Nephron progenitor cell (in vitro differentiated cells): ENCODE measurements at regions not wholly inside any gene's neighbourhood (a gene's known extent, or its start where the extent isn't known, plus 50 kb on each side); places are given as distances from the start of the nearest gene placed in this dataset.
"Not testable (repeated sequence)": the region's sequence is repeated elsewhere in the genome, so short reads cannot be mapped to it uniquely, and the experiment has no call there.

Source experiments
- DNase-seq: peaks from one replicate; pipeline ENCODE4 v3.0.0; 2021
- H3K27ac Mint-ChIP-seq: 2 replicates; pipeline ENCODE4 v1.8.0; 2021; ENCODE audit warnings: mild to moderate bottlenecking, moderate library complexity, mixed read lengths
- H3K27me3 Mint-ChIP-seq: 2 replicates; pipeline ENCODE4 v1.8.0; 2021; ENCODE audit warnings: mild to moderate bottlenecking, low read depth, mixed read lengths; ENCODE audit not compliant: poor library complexity
- H3K36me3 Mint-ChIP-seq: 2 replicates; pipeline ENCODE4 v1.8.0; 2021; ENCODE audit warnings: low read depth, mixed read lengths
- H3K4me1 Mint-ChIP-seq: 2 replicates; pipeline ENCODE4 v1.8.0; 2021; ENCODE audit warnings: mixed read lengths
- H3K4me3 Mint-ChIP-seq: 2 replicates; pipeline ENCODE4 v1.8.0; 2021; ENCODE audit warnings: mild to moderate bottlenecking, moderate library complexity, mixed read lengths
- H3K9me3 Mint-ChIP-seq: 2 replicates; pipeline ENCODE4 v1.8.0; 2021; ENCODE audit warnings: mild to moderate bottlenecking, moderate library complexity, mixed read lengths
- TF ChIP-seq, protein P1 (sequence below): fragments of 200-600 bp; sonication (generic); IDR thresholded peaks from 2 replicates; pipeline ENCODE4 v1.5.0; 2021; ENCODE audit warnings: antibody characterized with exemption

- no peaks in the 10 kb centered on the region for H3K27me3 Mint-ChIP-seq
- H3K4me1 Mint-ChIP-seq, result no peaks in the 10 kb centered on the region
- TF ChIP-seq, protein P1, sequence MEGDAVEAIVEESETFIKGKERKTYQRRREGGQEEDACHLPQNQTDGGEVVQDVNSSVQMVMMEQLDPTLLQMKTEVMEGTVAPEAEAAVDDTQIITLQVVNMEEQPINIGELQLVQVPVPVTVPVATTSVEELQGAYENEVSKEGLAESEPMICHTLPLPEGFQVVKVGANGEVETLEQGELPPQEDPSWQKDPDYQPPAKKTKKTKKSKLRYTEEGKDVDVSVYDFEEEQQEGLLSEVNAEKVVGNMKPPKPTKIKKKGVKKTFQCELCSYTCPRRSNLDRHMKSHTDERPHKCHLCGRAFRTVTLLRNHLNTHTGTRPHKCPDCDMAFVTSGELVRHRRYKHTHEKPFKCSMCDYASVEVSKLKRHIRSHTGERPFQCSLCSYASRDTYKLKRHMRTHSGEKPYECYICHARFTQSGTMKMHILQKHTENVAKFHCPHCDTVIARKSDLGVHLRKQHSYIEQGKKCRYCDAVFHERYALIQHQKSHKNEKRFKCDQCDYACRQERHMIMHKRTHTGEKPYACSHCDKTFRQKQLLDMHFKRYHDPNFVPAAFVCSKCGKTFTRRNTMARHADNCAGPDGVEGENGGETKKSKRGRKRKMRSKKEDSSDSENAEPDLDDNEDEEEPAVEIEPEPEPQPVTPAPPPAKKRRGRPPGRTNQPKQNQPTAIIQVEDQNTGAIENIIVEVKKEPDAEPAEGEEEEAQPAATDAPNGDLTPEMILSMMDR, result no peak
- no peak overlapping the region for H3K27ac Mint-ChIP-seq
- no peaks in the 10 kb centered on the region for H3K9me3 Mint-ChIP-seq
- peaks cover 35% of the 10 kb centered on the region for H3K36me3 Mint-ChIP-seq
- no peak for DNase-seq
- H3K4me3 Mint-ChIP-seq, result no peak overlapping the region
Measured at GRCh38 chr7:35869810-35870209, 69.0 kb downstream of the SEPTIN7 start.

DNA sequence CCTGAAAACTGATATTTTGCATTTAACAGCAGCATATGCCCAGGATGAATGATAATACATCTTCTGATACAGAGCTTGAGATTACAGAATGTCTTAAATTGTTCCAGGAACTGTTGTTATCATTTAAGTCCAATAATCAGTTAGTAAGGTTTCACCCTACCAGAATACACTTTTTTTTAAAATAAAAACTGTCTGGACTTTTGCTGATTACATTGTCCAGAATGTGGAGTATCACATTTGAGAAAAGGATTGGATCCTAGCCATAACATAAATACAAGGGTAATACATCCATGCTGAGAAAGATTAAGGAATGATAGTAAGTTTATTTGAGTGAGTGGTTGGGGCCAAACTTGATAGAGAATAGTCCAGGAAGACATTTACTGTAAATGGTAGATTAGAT lies 71.0 kb downstream of the SEPTIN7 start:
- H3K4me3 Mint-ChIP-seq, result no peak overlapping the region
- TF ChIP-seq, protein P1, result no peak
- H3K9me3 Mint-ChIP-seq, result no peaks in the 10 kb centered on the region
- H3K4me1 Mint-ChIP-seq, result no peaks in the 10 kb centered on the region
- no peaks in the 10 kb centered on the region for H3K27me3 Mint-ChIP-seq
- peaks cover 14% of the 10 kb centered on the region for H3K36me3 Mint-ChIP-seq
- no peak for DNase-seq
- H3K27ac Mint-ChIP-seq, result no peak overlapping the region

DNA sequence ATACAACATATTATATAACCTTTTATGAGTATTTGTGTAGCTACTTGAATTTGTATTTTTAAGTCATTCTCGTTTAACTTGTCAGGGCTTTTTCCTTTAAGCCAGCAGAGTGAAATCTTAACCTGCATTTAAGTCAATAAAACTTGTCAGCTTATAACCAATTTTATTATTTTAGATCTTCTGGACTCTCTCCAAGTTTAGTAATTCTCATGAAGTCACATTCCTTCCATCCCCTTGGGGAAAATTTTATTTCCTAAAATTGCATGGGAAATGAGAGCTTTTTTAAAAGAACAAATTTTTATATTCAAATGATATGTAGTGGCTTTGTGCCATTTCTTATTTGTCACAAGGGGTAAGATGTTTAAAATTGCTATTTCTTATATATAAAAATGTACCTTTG lies 74.0 kb downstream of the SEPTIN7 start:
- Mint-ChIP-seq H3K27me3 (no peaks in the 10 kb centered on the region), H3K36me3 (peaks cover 16% of the 10 kb centered on the region), H3K27ac (no peak overlapping the region), H3K4me3 (no peak overlapping the region), H3K4me1 (no peaks in the 10 kb centered on the region), H3K9me3 (no peaks in the 10 kb centered on the region)
- TF ChIP-seq, protein P1, result no peak
- DNase-seq, result no peak

GRCh38 chr7:35875292-35875691 lies 74.4 kb downstream of the SEPTIN7 start:
- TF ChIP-seq, protein P1, result no peak
- no peaks in the 10 kb centered on the region for H3K9me3 Mint-ChIP-seq
- H3K36me3 Mint-ChIP-seq, result peaks cover 20% of the 10 kb centered on the region
- no peak overlapping the region for H3K4me3 Mint-ChIP-seq
- H3K27me3 Mint-ChIP-seq, result no peaks in the 10 kb centered on the region
- no peak overlapping the region for H3K27ac Mint-ChIP-seq
- DNase-seq, result no peak
- no peaks in the 10 kb centered on the region for H3K4me1 Mint-ChIP-seq

GRCh38 chr7:35878351-35878750 lies 77.5 kb downstream of the SEPTIN7 start:
- no peak overlapping the region for H3K4me3 Mint-ChIP-seq
- TF ChIP-seq, protein P1, result no peak
- H3K36me3 Mint-ChIP-seq, result peaks cover 35% of the 10 kb centered on the region
- H3K27ac Mint-ChIP-seq, result peak overlapping the region; percentile 75
- no peaks in the 10 kb centered on the region for H3K9me3 Mint-ChIP-seq
- no peaks in the 10 kb centered on the region for H3K4me1 Mint-ChIP-seq
- no peak for DNase-seq
- H3K27me3 Mint-ChIP-seq, result no peaks in the 10 kb centered on the region

DNA sequence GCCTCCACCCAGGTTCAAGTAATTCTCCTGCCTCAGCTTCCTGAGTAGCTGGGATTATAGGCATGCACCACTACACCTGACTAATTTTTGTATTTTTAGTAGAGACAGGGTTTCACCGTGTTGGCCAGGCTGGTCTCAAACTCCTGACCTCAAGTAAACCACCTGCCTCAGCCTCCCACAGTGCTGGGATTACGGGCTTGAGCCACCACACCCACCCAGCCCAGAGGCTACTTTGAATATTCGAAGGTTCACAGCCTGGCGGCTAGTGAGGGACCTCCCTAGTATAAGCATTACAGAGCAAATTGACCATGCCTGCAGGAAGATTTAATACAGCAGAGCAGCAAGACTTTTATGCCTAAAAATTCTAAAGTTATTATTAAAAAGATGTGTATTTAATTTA lies 86.6 kb downstream of the SEPTIN7 start:
- DNase-seq, H3K27ac Mint-ChIP-seq, H3K9me3 Mint-ChIP-seq, H3K27me3 Mint-ChIP-seq, H3K4me3 Mint-ChIP-seq, H3K4me1 Mint-ChIP-seq: not testable (repeated sequence)
- H3K36me3 Mint-ChIP-seq, result peaks cover 64% of the 10 kb centered on the region
